ENCODE measurements at regions not wholly inside any gene's neighbourhood (a gene's known extent, or its start where the extent isn't known, plus 50 kb on each side); places are given as distances from the start of the nearest gene placed in this dataset.

DNA sequence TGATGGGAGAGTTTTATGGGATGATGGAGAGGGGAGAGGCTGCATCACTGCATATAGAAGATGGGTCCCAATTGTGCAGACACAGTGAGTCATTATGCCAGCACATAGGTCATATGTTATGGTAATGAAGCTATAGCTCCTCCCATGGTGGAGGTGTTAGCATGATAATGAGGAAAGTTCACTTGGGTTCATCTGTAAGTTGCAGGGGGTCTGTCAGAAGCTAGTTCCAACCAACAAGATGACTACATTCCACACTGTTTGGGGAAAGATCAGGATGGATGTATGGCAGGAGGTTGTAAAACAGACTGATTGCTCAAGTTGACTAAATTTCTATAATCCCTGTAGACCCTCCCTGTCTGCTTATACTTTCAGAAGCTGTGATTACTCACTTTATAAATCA is 561.3 kb downstream of the C12orf50 start:
- TF ChIP-seq, protein P1, sequence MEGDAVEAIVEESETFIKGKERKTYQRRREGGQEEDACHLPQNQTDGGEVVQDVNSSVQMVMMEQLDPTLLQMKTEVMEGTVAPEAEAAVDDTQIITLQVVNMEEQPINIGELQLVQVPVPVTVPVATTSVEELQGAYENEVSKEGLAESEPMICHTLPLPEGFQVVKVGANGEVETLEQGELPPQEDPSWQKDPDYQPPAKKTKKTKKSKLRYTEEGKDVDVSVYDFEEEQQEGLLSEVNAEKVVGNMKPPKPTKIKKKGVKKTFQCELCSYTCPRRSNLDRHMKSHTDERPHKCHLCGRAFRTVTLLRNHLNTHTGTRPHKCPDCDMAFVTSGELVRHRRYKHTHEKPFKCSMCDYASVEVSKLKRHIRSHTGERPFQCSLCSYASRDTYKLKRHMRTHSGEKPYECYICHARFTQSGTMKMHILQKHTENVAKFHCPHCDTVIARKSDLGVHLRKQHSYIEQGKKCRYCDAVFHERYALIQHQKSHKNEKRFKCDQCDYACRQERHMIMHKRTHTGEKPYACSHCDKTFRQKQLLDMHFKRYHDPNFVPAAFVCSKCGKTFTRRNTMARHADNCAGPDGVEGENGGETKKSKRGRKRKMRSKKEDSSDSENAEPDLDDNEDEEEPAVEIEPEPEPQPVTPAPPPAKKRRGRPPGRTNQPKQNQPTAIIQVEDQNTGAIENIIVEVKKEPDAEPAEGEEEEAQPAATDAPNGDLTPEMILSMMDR (IDR thresholded peaks at IDR 0.05; ENCODE audit: insufficient read depth, low read depth, low read length): no peak
- ChIA-PET CTCF (no interaction called here), POLR2A (no interaction called here)
- no peaks in the 10 kb centered on the region for H3K27me3 ChIP-seq (ENCODE audit: control insufficient read depth, insufficient read depth, low read length)
- H3K4me3 ChIP-seq (ENCODE audit: low read depth, low read length): no peak overlapping the region
- H3K36me3 ChIP-seq (ENCODE audit: control insufficient read depth, insufficient read depth, low read length): no peaks in the 10 kb centered on the region
- DNase-seq (ENCODE audit: low read depth): no peak

DNA sequence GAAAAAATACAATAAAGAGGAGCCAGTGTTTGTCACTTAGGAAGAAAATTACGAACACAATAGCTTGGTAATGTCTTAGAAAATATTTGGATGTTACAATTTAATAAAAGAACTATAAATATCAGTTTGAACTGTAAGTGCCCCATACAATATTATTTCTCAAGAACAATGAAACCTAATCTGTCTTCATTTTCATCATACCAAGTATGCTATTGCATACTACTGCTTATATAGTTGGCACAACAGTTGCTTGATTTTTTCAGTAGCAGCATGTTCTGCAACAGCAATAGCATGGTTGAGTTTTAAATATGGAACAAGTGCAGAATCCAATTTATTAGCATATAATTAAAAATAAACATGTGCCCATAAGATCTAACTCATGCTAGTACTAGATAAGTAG is 564.6 kb downstream of the C12orf50 start:
- ChIA-PET POLR2A (no interaction called here), CTCF (no interaction called here)
- Histone ChIP-seq H3K36me3 (ENCODE audit: control insufficient read depth, insufficient read depth, low read length) (no peaks in the 10 kb centered on the region), H3K4me3 (ENCODE audit: low read depth, low read length) (no peak overlapping the region), H3K27me3 (ENCODE audit: control insufficient read depth, insufficient read depth, low read length) (no peaks in the 10 kb centered on the region)
- TF ChIP-seq, protein P1 (IDR thresholded peaks at IDR 0.05; ENCODE audit: insufficient read depth, low read depth, low read length): no peak
- no peak for DNase-seq (ENCODE audit: low read depth)

DNA sequence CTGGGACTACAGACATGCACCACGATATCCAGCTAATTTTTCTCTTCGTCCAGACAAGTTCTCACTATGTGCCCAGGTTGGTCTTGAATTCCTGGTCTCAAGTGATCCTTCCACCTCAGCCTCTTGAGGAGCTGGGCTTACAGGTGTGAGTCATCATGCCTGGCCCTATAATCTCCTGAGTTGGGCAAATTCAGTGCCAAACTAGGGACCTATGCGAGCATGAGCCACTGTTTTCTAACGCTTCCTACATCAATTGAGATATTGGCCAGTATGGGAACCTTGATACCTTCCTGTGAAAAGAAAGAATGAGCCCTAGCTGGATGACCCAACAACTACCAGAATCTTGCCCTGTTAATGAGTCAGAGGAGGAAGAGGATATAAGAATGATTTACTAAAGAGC is 585.2 kb downstream of the C12orf50 start:
- Histone ChIP-seq H3K27me3 (ENCODE audit: control insufficient read depth, insufficient read depth, low read length) (no peaks in the 10 kb centered on the region), H3K4me3 (ENCODE audit: low read depth, low read length) (no peak overlapping the region), H3K36me3 (ENCODE audit: control insufficient read depth, insufficient read depth, low read length) (no peaks in the 10 kb centered on the region)
- ChIA-PET CTCF (no interaction called here), POLR2A (no interaction called here)
- TF ChIP-seq, protein P1 (IDR thresholded peaks at IDR 0.05; ENCODE audit: insufficient read depth, low read depth, low read length): no peak
- DNase-seq (ENCODE audit: low read depth): no peak

DNA sequence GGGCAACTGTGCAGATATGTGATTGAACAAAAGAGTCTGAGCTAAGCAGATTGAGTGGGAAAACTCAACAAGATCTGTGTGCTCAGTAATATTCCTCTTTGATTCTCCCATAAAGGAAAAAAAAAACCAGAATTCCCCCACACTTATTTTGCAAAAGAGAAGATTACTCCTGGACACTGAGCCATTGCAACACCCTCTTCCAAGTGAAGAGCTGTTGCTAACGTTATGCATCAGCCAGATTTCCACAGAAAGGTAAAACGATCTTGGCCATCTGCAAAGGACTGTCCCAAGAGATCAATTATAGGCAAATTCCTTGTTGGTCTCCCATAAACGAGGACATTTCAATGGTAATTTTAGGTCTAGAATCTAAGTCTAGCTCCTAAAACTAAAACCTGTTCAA is 587.7 kb downstream of the C12orf50 start:
- no peak overlapping the region for H3K4me3 ChIP-seq (ENCODE audit: low read depth, low read length)
- ChIA-PET POLR2A (no interaction called here), CTCF (no interaction called here)
- DNase-seq (ENCODE audit: low read depth): no peak
- H3K36me3 ChIP-seq (ENCODE audit: control insufficient read depth, insufficient read depth, low read length): no peaks in the 10 kb centered on the region
- TF ChIP-seq, protein P1 (IDR thresholded peaks at IDR 0.05; ENCODE audit: insufficient read depth, low read depth, low read length): no peak
- H3K27me3 ChIP-seq (ENCODE audit: control insufficient read depth, insufficient read depth, low read length): no peaks in the 10 kb centered on the region

DNA sequence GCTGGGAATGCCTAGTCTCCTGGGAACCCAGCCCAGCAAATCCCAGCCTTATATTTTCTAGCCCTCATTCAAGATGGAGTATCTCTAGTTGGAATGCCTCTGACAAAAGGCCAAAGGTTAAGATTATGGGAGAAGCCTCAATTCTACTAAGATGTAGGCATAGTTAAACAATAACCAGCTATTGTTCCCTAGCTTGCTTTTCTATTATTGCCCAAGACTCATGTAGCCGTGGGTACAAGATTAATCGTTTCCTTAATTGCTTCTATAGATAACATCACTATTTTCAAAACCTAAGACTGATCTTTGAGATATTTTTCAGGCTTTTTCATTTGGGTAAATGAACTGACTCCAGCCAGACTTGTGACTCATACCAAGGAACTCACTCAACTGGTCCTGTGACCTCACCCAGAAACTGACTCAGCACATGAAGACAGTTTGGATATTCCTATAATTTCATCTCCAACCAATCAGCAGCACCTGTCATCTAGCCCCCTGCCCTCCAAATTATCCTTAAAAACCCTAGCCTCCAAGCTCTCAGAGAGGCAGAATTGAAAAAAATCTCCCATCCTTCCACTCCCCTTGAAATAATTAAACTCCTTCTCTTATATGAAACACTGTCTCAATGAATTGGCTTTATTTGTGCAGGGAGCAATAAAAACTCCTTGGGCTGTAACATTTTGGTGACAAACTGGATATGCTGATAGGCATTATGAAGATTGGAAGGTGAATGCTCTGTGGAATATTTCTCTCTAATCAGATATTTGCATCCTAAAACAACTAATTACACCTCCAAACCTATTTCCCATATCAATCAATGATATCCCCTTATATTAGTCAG is 589.0 kb downstream of the C12orf50 start:
- no peaks in the 10 kb centered on the region for H3K27me3 ChIP-seq (ENCODE audit: control insufficient read depth, insufficient read depth, low read length)
- CTCF ChIA-PET: no interaction called here
- H3K4me3 ChIP-seq (ENCODE audit: low read depth, low read length): no peak overlapping the region
- no peaks in the 10 kb centered on the region for H3K36me3 ChIP-seq (ENCODE audit: control insufficient read depth, insufficient read depth, low read length)
- POLR2A ChIA-PET: no interaction called here
- TF ChIP-seq, protein P1 (IDR thresholded peaks at IDR 0.05; ENCODE audit: insufficient read depth, low read depth, low read length): no peak
- DNase-seq (ENCODE audit: low read depth): no peak
